ENCODE measurements at regions not wholly inside any gene's neighbourhood (a gene's known extent, or its start where the extent isn't known, plus 50 kb on each side); places are given as distances from the start of the nearest gene placed in this dataset.

DNA sequence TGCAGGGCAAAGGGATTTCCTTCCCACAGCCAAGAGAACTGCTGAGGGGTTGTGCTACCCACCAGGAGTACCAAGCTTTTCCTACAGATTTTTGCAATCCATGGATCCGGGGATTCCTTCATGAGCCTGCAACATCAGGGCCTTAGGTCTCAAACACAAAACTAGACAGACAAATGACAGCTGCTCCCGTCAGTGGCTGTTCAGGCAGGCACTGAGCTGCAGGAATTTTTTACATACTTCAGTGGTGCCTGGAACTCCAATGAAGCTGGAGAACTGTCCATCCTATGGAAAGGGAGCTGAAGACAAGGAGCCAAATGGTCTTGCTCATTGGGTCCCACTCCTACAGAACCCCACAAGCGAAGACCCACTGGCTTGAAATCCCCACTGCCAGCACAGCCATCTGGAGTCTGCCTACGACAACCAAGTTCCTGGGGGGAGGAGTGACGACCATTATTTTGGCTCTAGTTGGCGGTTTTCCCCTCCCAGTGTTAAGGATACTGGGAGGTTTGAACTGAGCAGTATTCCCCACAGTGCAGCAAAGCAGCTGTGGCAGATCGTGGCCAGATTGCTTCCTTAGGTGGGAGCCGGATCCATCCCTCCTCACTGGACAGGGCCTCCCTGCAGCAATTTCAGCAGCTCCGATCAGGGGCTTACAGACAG is 157.7 kb upstream of the TMEM45B start:
- Histone ChIP-seq H2AFZ (no peak overlapping the region), H3K9me3 (ENCODE audit: low read depth) (peaks cover 9% of the 10 kb centered on the region), H3K27me3 (no peaks in the 10 kb centered on the region), H3K4me3 (no peak overlapping the region), H3K9me2 (replicated peaks; ENCODE audit: insufficient read depth) (no peaks in the 10 kb centered on the region), H3K4me1 (ENCODE audit: insufficient read depth) (no peaks in the 10 kb centered on the region), H4K20me1 (ENCODE audit: insufficient read depth, poor library complexity, severe bottlenecking) (no peaks in the 10 kb centered on the region), H3K36me3 (replicated peaks; ENCODE audit: insufficient read depth, low read depth) (no peaks in the 10 kb centered on the region), H3K27ac (no peak overlapping the region), H3K79me2 (no peaks in the 10 kb centered on the region), H3K4me2 (no peak overlapping the region)
- TF ChIP-seq EZH2 (IDR thresholded peaks at IDR 0.05; ENCODE audit: borderline replicate concordance) (no peak), EZH2phosphoT487 (IDR thresholded peaks at IDR 0.05; ENCODE audit: low read depth, severe bottlenecking, unreplicated experiment) (no peak), CTCF (IDR thresholded peaks at IDR 0.05; ENCODE audit: poor library complexity) (no peak)
- WGBS (ENCODE audit: low lambda C conversion rate, missing lambda C conversion rate): 67% methylated on average over 9 of the region's 9 CpGs
- no peak for DNase-seq (ENCODE audit: low spot score)

GRCh38 chr11:129658526-129658867 is 157.2 kb upstream of the TMEM45B start:
- Histone ChIP-seq H3K9me2 (replicated peaks; ENCODE audit: insufficient read depth) (no peaks in the 10 kb centered on the region), H3K36me3 (replicated peaks; ENCODE audit: insufficient read depth, low read depth) (no peaks in the 10 kb centered on the region), H2AFZ (no peak overlapping the region), H3K27ac (no peak overlapping the region), H3K9me3 (ENCODE audit: low read depth) (peaks cover 9% of the 10 kb centered on the region), H3K27me3 (no peaks in the 10 kb centered on the region), H3K79me2 (no peaks in the 10 kb centered on the region), H3K4me3 (no peak overlapping the region), H4K20me1 (ENCODE audit: insufficient read depth, poor library complexity, severe bottlenecking) (no peaks in the 10 kb centered on the region), H3K4me1 (ENCODE audit: insufficient read depth) (no peaks in the 10 kb centered on the region), H3K4me2 (no peak overlapping the region)
- 59% methylated on average over 7 of the region's 7 CpGs for WGBS (ENCODE audit: low lambda C conversion rate, missing lambda C conversion rate)
- no peak for DNase-seq (ENCODE audit: low spot score)
- no peak for TF ChIP-seq EZH2 (IDR thresholded peaks at IDR 0.05; ENCODE audit: borderline replicate concordance)
- no peak for TF ChIP-seq EZH2phosphoT487 (IDR thresholded peaks at IDR 0.05; ENCODE audit: low read depth, severe bottlenecking, unreplicated experiment)
- TF ChIP-seq CTCF (IDR thresholded peaks at IDR 0.05; ENCODE audit: poor library complexity): no peak

DNA sequence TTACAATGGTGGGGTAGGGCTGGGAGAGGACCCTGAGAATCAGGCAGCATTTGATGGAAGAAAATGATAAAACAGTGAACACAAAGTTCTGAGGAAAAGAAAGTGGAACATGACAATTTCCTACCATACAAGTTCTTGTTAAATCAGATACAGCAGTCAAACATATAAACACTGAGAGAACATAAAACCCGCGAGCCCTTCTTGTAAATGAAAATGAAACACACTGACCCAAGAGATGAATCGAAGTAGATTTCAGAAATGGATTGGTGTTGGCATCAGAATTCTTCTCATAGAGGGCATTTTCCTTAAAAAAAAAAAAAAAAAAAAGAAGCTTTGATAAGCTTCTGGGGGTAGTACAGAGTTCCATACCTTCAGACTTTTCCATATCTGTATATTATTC is 134.7 kb upstream of the TMEM45B start:
- no peaks in the 10 kb centered on the region for H3K27me3 ChIP-seq
- no peaks in the 10 kb centered on the region for H3K9me2 ChIP-seq (replicated peaks; ENCODE audit: insufficient read depth)
- TF ChIP-seq EZH2 (IDR thresholded peaks at IDR 0.05; ENCODE audit: borderline replicate concordance) (no peak), EZH2phosphoT487 (IDR thresholded peaks at IDR 0.05; ENCODE audit: low read depth, severe bottlenecking, unreplicated experiment) (no peak), CTCF (IDR thresholded peaks at IDR 0.05; ENCODE audit: poor library complexity) (no peak)
- no peak overlapping the region for H3K27ac ChIP-seq
- DNase-seq (ENCODE audit: low spot score): no peak
- no peaks in the 10 kb centered on the region for H4K20me1 ChIP-seq (ENCODE audit: insufficient read depth, poor library complexity, severe bottlenecking)
- H3K4me3 ChIP-seq: no peak overlapping the region
- H3K9me3 ChIP-seq (ENCODE audit: low read depth): no peaks in the 10 kb centered on the region
- H2AFZ ChIP-seq: no peak overlapping the region
- no peaks in the 10 kb centered on the region for H3K36me3 ChIP-seq (replicated peaks; ENCODE audit: insufficient read depth, low read depth)
- WGBS (ENCODE audit: low lambda C conversion rate, missing lambda C conversion rate): 54% methylated on average over 3 of the region's 3 CpGs
- H3K4me1 ChIP-seq (ENCODE audit: insufficient read depth): no peaks in the 10 kb centered on the region
- no peaks in the 10 kb centered on the region for H3K79me2 ChIP-seq
- no peak overlapping the region for H3K4me2 ChIP-seq

Data from hepatocyte (in vitro differentiated cells).